LNCaP clone FGC (cell line): ENCODE measurements at regions not wholly inside any gene's neighbourhood (a gene's known extent, or its start where the extent isn't known, plus 50 kb on each side); places are given as distances from the start of the nearest gene placed in this dataset.

ENCODE experiments used
- DNase-seq: peaks from one replicate; pipeline ENCODE4 v3.0.0-alpha.2; 2011; ENCODE audit warnings: low read depth
- H3K4me3 ChIP-seq: 2 replicates; pipeline ENCODE4 v1.5.1; 2011; ENCODE audit warnings: mild to moderate bottlenecking, low read depth, low read length, control low read depth
- TF ChIP-seq, protein P1 (sequence below): IDR thresholded peaks from 2 replicates; pipeline ENCODE4 v1.5.1; 2012; ENCODE audit warnings: mild to moderate bottlenecking; ENCODE audit not compliant: control insufficient read depth, insufficient read depth; ENCODE audit errors: extremely low read depth

- DNase-seq: no peak
- no peak overlapping the region for H3K4me3 ChIP-seq
- TF ChIP-seq, protein P1, sequence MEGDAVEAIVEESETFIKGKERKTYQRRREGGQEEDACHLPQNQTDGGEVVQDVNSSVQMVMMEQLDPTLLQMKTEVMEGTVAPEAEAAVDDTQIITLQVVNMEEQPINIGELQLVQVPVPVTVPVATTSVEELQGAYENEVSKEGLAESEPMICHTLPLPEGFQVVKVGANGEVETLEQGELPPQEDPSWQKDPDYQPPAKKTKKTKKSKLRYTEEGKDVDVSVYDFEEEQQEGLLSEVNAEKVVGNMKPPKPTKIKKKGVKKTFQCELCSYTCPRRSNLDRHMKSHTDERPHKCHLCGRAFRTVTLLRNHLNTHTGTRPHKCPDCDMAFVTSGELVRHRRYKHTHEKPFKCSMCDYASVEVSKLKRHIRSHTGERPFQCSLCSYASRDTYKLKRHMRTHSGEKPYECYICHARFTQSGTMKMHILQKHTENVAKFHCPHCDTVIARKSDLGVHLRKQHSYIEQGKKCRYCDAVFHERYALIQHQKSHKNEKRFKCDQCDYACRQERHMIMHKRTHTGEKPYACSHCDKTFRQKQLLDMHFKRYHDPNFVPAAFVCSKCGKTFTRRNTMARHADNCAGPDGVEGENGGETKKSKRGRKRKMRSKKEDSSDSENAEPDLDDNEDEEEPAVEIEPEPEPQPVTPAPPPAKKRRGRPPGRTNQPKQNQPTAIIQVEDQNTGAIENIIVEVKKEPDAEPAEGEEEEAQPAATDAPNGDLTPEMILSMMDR: no peak
Measured at GRCh38 chr12:127936463-127936862, 330.5 kb upstream of the TMEM132C start.

GRCh38 chr12:127941332-127941731 lies 325.6 kb upstream of the TMEM132C start:
- no peak for DNase-seq
- no peak overlapping the region for H3K4me3 ChIP-seq
- TF ChIP-seq, protein P1: no peak

DNA sequence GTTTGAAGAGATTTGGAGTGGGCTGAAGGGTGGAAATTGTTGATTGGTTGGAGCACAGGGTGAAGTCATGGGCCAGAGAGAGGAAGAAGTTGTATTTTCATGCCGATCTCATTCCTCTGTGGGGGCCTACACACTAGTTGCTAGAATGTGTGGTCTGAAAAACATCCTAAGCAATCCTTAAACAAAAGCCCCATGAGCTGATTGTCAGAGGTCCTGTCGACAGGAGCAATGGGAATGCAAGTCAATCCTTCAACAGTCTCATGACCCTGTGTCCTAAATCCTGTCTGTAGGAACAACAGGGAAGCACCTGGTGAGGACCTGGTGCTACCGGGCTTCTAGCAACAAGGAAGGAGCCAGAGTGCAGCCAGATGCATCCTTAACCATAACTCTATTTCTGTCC lies 324.0 kb upstream of the TMEM132C start:
- TF ChIP-seq, protein P1: no peak
- no peak for DNase-seq
- H3K4me3 ChIP-seq: no peak overlapping the region

GRCh38 chr12:127943481-127944210 lies 323.3 kb upstream of the TMEM132C start:
- H3K4me3 ChIP-seq: no peak overlapping the region
- TF ChIP-seq, protein P1: no peak
- no peak for DNase-seq

GRCh38 chr12:127944211-127944899 lies 322.6 kb upstream of the TMEM132C start:
- H3K4me3 ChIP-seq: no peak overlapping the region
- no peak for DNase-seq
- TF ChIP-seq, protein P1: no peak

DNA sequence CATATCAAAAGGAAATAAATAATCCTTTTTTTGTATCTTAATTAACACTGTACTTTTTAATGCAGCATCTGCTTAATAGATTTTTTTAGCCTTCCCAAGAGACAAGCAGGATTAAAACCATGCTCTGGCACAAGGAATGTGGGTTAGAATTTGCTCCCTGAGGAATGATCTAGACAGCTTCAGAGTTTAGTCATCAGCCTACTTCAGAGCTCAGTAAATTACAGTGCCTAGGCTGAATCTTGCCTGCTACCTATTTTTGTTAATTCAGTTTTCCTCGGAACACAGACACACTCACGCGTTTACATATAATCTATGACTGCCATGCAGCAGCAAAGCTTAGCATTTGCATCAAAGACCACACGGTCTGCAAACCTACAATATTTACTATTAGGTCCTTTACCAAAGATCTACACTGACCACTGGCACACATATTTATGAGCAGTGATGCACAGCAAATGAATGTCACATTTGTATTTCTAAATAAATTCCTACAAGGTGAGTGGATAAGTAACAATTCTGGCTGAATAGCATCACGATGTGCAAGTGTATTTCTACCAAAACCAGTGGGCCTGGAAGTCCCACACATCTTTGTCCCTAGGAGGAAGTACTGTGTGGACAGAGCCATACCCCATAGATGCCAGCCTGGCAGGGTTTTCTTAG lies 309.8 kb upstream of the TMEM132C start:
- TF ChIP-seq, protein P1: no peak
- no peak for DNase-seq
- no peak overlapping the region for H3K4me3 ChIP-seq
